GM10248 (cell line): ENCODE measurements at regions not wholly inside any gene's neighbourhood (a gene's known extent, or its start where the extent isn't known, plus 50 kb on each side); places are given as distances from the start of the nearest gene placed in this dataset.

Experiments used
- CTCF ChIA-PET: fragments of 300-600 bp; sonication (Branson Sonifier 250); formaldehyde crosslinking; extraction: SDS; loops from one replicate; lab custom pipeline; 2021; ENCODE audit warnings: antibody characterized with exemption; lab: Yijun Ruan, JAX
- POLR2A ChIA-PET: fragments of 350-650 bp; sonication (Branson Sonifier 250); formaldehyde crosslinking; extraction: SDS; loops from one replicate; lab custom pipeline; 2020; ENCODE audit warnings: antibody characterized with exemption; lab: Yijun Ruan, JAX
- DNase-seq: peaks from one replicate; pipeline ENCODE4 v3.0.0; 2012; ENCODE audit errors: extremely low spot score
- CTCF ChIP-seq: IDR thresholded peaks from 2 replicates; pipeline ENCODE4 v1.5.1; 2012; ENCODE audit warnings: mild to moderate bottlenecking, low read depth; ENCODE audit errors: extremely low read depth, missing control alignments, control extremely low read depth

GRCh38 chr20:19008497-19008896 lies 194.9 kb downstream of the SCP2D1 start:
- ChIA-PET POLR2A (no interaction called here), CTCF (no interaction called here)
- TF ChIP-seq CTCF, result no peak
- no peak for DNase-seq

- CTCF ChIA-PET, result interaction anchor here (1.4 kb wide), 1 partner anchor 9 kb away, joined by 3 read pairs; no protein-coding TSS in a partner anchor
- POLR2A ChIA-PET, result no interaction called here
- no peak for TF ChIP-seq CTCF
- DNase-seq, result no peak
Observed at GRCh38 chr20:19009081-19009688, 195.6 kb downstream of the SCP2D1 start.

GRCh38 chr20:19012676-19013075 lies 199.1 kb downstream of the SCP2D1 start:
- no peak for DNase-seq
- POLR2A ChIA-PET, result no interaction called here
- CTCF ChIA-PET, result interaction anchor here (0.8 to 2.6 kb wide), 3 partner anchors 13 to 55 kb away, joined by 3 to 7 read pairs (median 3); no protein-coding TSS in a partner anchor
- no peak for TF ChIP-seq CTCF

GRCh38 chr20:19013907-19014306 lies 198.5 kb upstream of the SLC24A3 start:
- ChIA-PET POLR2A (no interaction called here), CTCF (interaction anchor here (0.9 to 2.6 kb wide), 2 partner anchors 12 to 43 kb away, joined by 3 to 7 read pairs; no protein-coding TSS in a partner anchor)
- DNase-seq, result no peak
- no peak for TF ChIP-seq CTCF

- ChIA-PET CTCF (interaction anchor here (1.6 kb wide), 1 partner anchor 12 kb away, joined by 3 read pairs; no protein-coding TSS in a partner anchor), POLR2A (no interaction called here)
- TF ChIP-seq CTCF, result no peak
- no peak for DNase-seq
Observed at GRCh38 chr20:19015351-19016139, 196.9 kb upstream of the SLC24A3 start.

GRCh38 chr20:19016140-19016497 lies 196.3 kb upstream of the SLC24A3 start:
- DNase-seq, result no peak
- CTCF ChIA-PET, result interaction anchor here (1.2 to 1.6 kb wide), 2 partner anchors 12 to 190 kb away, joined by 3 read pairs; no protein-coding TSS in a partner anchor
- POLR2A ChIA-PET, result no interaction called here
- no peak for TF ChIP-seq CTCF
